GM21737 (cell line): ENCODE measurements at regions not wholly inside any gene's neighbourhood (a gene's known extent, or its start where the extent isn't known, plus 50 kb on each side); places are given as distances from the start of the nearest gene placed in this dataset.
A peak's percentile ranks its signal among the peaks of the same experiment; 100 is the strongest.
"Not testable (repeated sequence)": the region's sequence is repeated elsewhere in the genome, so short reads cannot be mapped to it uniquely, and the experiment has no call there.

Experiments
- ATAC-seq: cut with Tn5 transposase; IDR thresholded peaks from one replicate; pipeline ENCODE4 v1.9.1; 2021; ENCODE audit warnings: mild to moderate bottlenecking, moderate library complexity; ENCODE audit not compliant: unreplicated experiment

DNA sequence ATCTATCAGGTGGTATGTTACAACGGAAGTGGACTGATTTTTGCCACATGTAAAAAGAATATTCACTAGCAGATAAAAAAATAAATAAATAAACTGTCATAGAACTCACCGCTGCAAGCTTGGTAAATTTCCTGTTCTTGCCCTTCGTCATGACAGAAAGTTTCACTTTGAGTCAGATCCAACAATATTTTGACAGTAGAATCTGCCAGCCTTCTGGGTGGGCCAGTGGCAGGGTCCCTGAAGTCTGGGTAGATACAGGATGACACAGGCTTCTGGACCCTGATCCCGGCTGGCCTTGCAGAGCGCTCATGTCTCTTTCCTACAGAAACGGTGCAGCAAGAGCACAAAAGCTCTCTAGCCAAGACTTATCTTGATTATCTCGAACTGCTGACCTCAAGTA lies 97.8 kb upstream of the PMAIP1 start:
- ATAC-seq: peak; percentile 84

DNA sequence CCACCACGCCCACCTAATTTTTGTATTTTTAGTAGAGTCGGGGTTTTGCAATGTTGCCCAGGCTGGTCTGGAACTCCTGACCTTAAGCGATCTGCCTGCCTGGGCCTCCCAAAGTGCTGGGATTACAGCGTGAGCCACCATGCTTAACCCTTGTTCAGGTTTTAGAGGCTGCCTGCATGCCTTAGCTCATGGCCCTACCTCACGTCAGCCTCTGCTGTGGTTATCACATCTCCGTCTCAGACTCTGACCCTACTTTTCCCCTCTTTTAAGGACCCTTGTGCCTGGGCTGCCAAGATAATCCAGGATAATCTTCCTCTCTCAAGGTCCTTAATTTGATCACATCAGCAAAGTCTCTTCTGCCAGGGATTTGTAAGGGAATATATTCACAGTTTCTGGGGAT lies 98.2 kb upstream of the PMAIP1 start:
- ATAC-seq: no peak

- ATAC-seq: no peak
Observed at GRCh38 chr18:59800897-59801296, 98.9 kb upstream of the PMAIP1 start.

DNA sequence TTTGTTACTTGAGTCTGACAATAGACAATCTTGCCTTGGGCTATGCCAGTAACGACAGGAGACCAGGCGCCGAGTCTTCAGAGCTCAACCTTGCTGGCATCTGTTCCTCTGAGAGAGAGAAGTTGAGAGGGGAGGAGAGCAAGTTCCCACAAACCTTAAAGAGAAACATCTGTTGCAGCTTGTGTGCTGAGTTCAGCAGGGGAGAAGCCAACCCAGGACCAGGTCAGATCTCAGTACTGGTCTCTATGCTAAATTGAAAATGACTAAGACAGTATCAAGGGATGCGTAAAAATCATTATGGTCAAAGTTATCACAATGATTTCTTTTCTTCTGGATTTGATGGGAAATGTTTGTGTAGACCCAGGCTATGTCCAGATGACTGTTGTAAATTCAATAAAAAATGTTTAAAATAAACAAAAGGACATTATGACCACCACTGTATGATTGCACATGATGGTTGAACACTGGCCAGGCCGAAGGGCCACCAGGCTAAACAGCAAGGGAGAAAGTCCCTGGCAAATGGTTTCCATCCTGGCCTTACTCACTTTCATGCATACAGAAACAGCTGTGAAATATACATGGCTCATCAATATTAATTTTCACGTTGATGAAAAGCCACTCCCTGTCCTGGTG lies 100.3 kb upstream of the PMAIP1 start:
- ATAC-seq: no peak

DNA sequence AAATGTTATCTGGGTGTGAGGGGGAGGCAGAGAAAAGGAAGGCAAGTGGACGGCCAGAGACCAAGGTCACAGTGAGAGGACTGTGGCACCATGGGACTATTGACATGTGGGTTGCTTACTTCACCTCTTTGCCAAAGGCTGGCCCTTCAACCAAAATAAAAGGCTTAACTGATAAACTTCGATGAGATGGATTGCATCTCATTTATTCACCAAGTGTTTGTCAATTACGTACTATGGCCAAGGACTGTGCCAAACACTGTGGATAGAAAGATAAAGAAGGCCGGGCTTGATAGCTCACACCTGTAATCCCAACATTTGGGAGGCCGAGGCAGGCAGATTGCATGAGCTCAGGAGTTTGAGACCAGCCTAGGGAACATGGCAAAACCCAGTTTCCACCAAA lies 98.7 kb upstream of the CCBE1 start:
- ATAC-seq: no peak

- no peak for ATAC-seq
Observed at GRCh38 chr18:59792353-59792752, 95.1 kb upstream of the CCBE1 start.

- not testable (repeated sequence) for ATAC-seq
Observed at GRCh38 chr18:59790346-59790936, 93.2 kb upstream of the CCBE1 start.

DNA sequence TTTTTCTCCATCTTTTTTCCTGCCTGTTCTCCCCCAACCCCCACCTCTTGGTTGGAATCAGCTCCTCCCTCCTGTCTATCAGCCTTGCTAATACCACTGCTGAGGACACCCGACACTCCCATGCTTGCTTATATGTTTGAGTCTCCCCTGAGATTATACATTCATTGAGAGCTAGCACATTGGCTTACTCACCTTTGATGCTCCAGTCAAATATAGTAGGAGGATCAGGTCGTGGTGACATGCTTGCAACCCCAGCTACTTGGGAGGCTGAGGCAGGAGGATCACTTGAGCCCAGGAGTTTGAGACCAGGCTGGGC lies 91.5 kb upstream of the CCBE1 start:
- ATAC-seq: no peak

DNA sequence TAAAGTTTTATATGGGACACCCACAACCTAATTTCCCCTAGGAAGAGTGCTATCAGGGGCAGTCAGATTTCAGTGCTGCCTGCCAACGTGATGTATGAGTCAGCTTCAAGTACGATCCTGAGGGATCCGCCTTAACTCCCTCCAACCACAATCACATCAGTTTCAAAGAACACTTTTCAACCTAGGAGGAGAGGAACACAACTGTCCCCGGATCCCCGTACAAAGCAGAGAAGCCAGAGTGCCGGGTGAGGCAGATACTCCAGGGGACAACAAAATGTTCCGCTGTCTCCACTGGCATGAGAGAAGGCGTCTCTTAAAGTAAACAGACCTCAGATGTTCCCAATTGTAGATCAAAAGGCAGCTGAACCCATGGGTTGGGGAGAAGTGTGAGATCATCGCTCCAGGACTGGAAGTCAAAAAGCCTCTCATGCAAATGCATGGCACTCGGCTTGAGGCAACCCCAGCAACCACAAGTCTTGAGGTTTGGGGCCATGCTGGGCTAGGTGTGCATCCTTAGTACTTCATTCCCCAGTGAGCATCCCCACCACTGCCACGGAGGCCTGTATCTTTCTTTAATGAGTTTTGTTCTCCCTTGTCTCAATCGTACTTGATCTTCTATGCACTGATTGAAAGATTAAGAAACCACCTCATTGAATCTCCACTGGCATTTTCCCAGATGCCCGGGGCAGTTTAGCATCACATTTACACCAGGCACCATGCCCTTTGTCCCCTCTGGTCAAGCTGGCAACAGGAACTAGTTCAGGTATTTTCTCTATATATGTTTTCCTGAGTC lies 91.0 kb upstream of the CCBE1 start:
- no peak for ATAC-seq

- ATAC-seq: no peak
Observed at GRCh38 chr18:59784694-59785093, 87.5 kb upstream of the CCBE1 start.

DNA sequence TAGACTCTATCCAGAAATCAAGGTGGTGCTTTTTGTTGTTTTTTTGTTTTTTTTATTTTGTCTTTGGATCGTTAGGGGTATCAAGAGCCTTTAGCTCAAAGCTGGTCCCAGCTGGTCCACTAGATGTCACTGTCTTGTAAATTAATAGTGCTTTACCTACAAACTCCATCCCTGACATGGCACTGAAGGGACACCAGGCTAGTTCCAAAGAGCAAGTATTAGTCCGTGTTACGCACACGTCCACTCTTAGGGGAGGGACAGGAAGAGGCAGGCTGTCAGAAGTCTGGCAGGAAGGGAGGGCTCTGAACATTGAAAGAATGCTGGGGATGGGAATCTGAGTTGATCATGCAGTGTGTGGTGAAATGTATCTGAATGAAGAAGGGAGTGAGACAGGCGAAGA lies 85.9 kb upstream of the CCBE1 start:
- peak; percentile 86 for ATAC-seq

DNA sequence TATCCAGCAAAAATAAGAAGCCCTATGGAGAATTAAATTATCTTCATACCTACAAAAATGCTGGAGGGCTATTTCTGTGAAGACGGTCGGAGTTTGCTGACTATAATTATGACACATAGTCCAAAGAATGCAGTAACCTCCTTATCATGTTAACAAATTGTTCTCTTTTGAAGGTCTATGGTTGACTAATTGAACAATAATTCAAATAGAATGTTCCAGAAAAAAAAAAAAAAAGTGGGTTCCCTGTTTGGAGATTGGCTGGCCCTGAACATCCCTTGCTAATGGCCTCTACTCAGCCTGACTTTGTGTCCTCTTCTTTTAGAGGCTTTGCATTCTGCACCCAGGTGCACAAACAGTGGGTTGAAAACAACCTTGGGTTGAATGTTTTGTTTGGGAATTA lies 82.8 kb upstream of the CCBE1 start:
- ATAC-seq: no peak

- no peak for ATAC-seq
Observed at GRCh38 chr18:59778434-59778833, 81.2 kb upstream of the CCBE1 start.

- ATAC-seq: no peak
Observed at GRCh38 chr18:59777636-59778035, 80.4 kb upstream of the CCBE1 start.

- ATAC-seq: no peak
Observed at GRCh38 chr18:59769129-59769865, 72.1 kb upstream of the CCBE1 start.

- ATAC-seq: no peak
Observed at GRCh38 chr18:59768409-59768808, 71.2 kb upstream of the CCBE1 start.

DNA sequence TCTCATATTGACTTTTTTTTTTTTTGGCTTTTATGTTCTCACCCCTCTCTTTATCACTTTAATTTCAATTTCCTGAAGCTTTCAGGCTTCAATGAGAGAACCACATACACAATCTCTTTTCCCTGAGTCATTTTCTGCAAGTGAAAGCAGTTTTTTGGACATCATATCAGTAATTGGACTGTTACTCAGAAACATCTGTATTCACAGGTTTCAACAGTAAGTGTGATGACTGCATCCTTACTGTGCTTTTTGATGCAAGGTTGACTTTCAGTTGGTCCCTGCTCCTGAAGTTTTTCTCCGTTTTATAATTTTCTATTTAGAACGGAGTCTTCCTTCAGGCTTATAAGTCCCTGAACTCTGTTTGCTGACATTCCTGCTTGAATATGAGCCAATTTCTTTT lies 70.5 kb upstream of the CCBE1 start:
- ATAC-seq: no peak

GRCh38 chr18:59765343-59765742 lies 68.1 kb upstream of the CCBE1 start:
- ATAC-seq: no peak

DNA sequence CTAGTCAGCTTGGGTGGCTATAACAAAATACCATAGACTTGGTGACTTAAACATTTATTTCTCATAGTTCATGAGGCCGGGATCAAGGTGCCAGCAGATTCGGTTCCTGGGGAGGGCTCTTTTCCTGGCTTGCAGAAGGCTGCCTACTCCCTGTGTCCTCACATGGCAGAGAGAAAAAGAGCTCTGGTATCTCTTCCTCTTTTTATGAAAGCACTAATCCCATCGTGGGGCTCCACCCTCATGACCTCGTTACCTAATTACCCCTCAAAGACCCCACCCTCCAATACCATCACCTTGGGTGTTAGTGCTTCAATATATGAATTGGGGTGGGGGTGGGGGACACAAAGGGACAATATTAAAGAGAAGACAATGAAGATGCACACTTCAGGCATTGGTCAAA lies 67.1 kb upstream of the CCBE1 start:
- no peak for ATAC-seq

DNA sequence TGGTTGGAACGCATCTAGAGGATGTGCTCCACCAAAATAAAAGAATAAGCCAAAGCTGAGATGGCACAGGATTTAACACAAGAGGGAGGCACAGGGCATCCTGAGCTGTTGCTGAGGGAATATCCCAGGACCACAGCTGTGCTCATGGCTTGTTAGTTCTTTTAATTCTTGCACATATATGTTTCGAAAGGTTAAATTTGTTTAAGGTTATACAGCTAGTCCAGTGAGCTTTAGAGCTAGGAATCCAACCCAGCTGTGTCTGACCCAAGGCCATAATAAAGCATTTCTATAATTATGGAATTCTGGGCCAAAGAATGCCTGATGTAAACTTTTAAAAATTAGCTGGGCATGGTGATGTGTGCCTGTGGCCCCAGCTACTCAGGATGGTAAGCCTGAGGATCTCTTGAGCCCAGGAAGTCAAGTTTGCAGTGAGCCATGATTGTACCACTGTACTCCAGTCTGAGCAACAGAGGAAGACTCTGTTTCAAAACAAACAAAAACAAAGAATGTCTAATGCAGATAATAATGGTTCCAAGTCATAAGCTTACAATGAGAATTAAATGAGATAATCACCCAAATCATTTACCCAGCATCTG lies 66.4 kb upstream of the CCBE1 start:
- ATAC-seq: no peak
